PFSK-1 (cell line): ENCODE measurements at regions not wholly inside any gene's neighbourhood (a gene's known extent, or its start where the extent isn't known, plus 50 kb on each side); places are given as distances from the start of the nearest gene placed in this dataset.

ENCODE experiments used
- POLR2AphosphoS5 ChIP-seq: IDR thresholded peaks from 2 replicates; pipeline ENCODE4 v1.6.1; 2012; ENCODE audit warnings: low read depth, mild to moderate bottlenecking, control low read depth, low read length, moderate library complexity
- TF ChIP-seq, protein P1 (sequence below), 2 experiments: IDR thresholded peaks; 2 replicates each; pipeline versions ENCODE4 v1.6.1 to v1.8.0; 2011 to 2012; ENCODE audit warnings: low read depth in 2 of 2, low read length in 2 of 2, control low read depth in 1 of 2, inconsistent platforms in 1 of 2, mild to moderate bottlenecking in 1 of 2, moderate library complexity in 1 of 2; ENCODE audit not compliant: insufficient read depth in 1 of 2

DNA sequence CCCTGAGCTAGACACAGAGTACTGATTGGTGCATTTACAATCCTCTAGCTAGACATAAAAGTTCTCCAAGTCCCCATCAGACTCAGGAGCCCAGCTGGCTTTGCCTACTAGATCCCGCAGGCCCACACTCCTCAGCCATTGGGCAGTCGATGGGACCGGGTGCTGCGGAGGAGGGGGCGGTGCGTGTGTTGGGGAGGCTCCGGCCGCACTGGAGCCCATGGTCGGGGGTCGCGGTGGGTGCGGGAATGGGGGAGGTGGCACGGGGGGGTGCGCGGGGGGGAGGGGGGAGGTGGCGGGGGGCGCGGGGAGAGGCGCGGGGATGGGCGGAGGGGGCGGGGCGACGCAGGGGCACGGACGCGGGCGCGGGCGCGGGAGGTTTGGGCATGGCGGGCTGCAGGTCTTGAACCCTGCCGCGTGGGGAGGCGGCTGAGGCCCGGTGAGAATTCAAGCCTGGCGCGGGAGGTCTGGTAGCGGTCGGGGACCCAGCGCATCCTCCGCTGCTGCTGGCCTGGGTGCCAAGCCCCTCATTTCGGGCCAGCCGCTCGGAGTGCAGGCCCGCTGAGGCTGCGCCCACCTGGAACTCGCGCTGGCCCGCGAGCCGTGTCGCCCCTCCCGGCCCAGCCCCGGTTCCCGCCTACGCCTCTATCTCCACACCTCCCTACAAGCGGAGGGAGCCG is 674.1 kb downstream of the SLITRK5 start:
- no peak for TF ChIP-seq POLR2AphosphoS5
- TF ChIP-seq, protein P1, sequence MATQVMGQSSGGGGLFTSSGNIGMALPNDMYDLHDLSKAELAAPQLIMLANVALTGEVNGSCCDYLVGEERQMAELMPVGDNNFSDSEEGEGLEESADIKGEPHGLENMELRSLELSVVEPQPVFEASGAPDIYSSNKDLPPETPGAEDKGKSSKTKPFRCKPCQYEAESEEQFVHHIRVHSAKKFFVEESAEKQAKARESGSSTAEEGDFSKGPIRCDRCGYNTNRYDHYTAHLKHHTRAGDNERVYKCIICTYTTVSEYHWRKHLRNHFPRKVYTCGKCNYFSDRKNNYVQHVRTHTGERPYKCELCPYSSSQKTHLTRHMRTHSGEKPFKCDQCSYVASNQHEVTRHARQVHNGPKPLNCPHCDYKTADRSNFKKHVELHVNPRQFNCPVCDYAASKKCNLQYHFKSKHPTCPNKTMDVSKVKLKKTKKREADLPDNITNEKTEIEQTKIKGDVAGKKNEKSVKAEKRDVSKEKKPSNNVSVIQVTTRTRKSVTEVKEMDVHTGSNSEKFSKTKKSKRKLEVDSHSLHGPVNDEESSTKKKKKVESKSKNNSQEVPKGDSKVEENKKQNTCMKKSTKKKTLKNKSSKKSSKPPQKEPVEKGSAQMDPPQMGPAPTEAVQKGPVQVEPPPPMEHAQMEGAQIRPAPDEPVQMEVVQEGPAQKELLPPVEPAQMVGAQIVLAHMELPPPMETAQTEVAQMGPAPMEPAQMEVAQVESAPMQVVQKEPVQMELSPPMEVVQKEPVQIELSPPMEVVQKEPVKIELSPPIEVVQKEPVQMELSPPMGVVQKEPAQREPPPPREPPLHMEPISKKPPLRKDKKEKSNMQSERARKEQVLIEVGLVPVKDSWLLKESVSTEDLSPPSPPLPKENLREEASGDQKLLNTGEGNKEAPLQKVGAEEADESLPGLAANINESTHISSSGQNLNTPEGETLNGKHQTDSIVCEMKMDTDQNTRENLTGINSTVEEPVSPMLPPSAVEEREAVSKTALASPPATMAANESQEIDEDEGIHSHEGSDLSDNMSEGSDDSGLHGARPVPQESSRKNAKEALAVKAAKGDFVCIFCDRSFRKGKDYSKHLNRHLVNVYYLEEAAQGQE (IDR thresholded peaks at IDR 0.05; ENCODE audit: insufficient read depth in 1 of 2, low read depth in 2 of 2, low read length in 2 of 2): no peak
